K562 (cell line): ENCODE measurements at regions not wholly inside any gene's neighbourhood (a gene's known extent, or its start where the extent isn't known, plus 50 kb on each side); places are given as distances from the start of the nearest gene placed in this dataset.

Source experiments
- KLF10 ChIP-seq: fragments of 250-450 bp; sonication (Bioruptor Pico); IDR thresholded peaks from 2 replicates; pipeline ENCODE4 v1.6.1; 2021; ENCODE audit warnings: matching md5 sums
- RBM22 ChIP-seq: fragments of 200-400 bp; formaldehyde crosslinking; IDR thresholded peaks from 2 replicates; pipeline ENCODE4 v1.6.1; 2018; ENCODE audit warnings: low read length, low read depth; ENCODE audit not compliant: poor library complexity, severe bottlenecking
- RBM34 ChIP-seq: fragments of 200-400 bp; formaldehyde crosslinking; IDR thresholded peaks from 2 replicates; pipeline ENCODE4 v1.6.1; 2018; ENCODE audit warnings: low read length, borderline replicate concordance; ENCODE audit not compliant: insufficient read depth
- TBL1XR1 ChIP-seq, 2 experiments: IDR thresholded peaks; 2 replicates each; pipeline ENCODE4 v1.6.1; 2012; ENCODE audit warnings: improper control_type of control experiment in 2 of 2, low read length in 2 of 2, mild to moderate bottlenecking in 1 of 2
- ZC3H8 ChIP-seq: fragments of 450-650 bp; IDR thresholded peaks from 2 replicates; pipeline ENCODE4 v1.6.1; 2017
- ZNF507 ChIP-seq: conservative IDR thresholded peaks from 2 replicates; pipeline ENCODE4 v1.6.1; 2017; ENCODE audit warnings: missing genetic modification characterization, missing compliant biosample characterization
- TF ChIP-seq, protein P1 (sequence below): sonication (generic); formaldehyde crosslinking; IDR thresholded peaks from 2 replicates; pipeline ENCODE4 v1.8.0; 2023; ENCODE audit warnings: mild to moderate bottlenecking, missing genetic modification reagents
- TF ChIP-seq, protein P2 (sequence below), 2 experiments: fragments of 450-650 bp; formaldehyde crosslinking in 1 of 2; IDR thresholded peaks; 2 replicates each; pipeline versions ENCODE4 v1.4.0 to v1.6.1; 2014 to 2020; ENCODE audit warnings: mild to moderate bottlenecking in 2 of 2, borderline replicate concordance in 1 of 2, low read depth in 1 of 2
- TF ChIP-seq, protein P3 (sequence below), 2 experiments: fragments of 450-650 bp in 1 of 2; sonication (generic) in 1 of 2; formaldehyde crosslinking in 1 of 2; IDR thresholded peaks in 1 of 2; conservative IDR thresholded peaks in 1 of 2; 2 replicates each; pipeline versions ENCODE4 v1.6.1 to v1.8.1; 2016 to 2023; ENCODE audit warnings: mild to moderate bottlenecking in 2 of 2, moderate library complexity in 2 of 2, inconsistent platforms in 1 of 2, missing genetic modification reagents in 1 of 2
- TF ChIP-seq, protein P4 (sequence below): sonication (generic); formaldehyde crosslinking; IDR thresholded peaks from 2 replicates; pipeline ENCODE4 v1.8.0; 2022; ENCODE audit warnings: missing genetic modification reagents, mild to moderate bottlenecking, borderline replicate concordance

DNA sequence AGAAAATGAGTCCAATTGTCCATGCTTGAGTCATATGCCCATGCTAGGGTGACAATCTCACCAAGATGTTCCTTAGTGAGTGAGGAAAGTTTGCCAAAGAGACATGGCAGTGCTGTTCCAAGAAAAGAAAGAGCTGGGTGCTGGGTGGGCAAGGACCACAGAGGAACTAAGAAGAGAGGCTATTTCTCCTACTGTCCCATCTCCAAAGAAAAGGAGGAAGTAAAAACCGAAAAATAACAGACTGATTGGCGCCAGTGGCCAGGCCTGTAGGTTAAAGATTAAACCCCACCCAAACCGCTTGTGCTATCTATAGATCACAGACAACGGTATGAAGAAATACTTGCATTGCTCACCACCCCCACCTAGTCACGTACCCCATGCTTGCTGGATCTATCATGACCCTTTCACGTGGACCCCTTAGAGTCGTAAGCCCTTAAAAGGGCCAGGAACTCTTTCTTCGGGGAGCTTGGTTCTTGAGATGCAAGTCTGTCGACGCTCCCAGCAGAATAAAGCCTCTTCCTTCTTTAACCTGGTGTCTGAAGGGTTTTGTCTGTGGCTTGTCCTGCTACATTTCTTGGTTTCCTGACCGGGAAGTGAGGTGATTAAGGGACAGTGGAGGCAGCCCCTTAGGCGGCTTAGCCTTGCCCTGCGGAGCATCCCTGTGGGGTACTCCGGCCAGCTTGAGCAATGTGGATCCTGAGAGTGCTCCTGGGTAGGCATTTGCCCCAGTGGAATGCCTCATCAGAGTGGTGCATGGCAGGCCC lies 606.5 kb downstream of the UQCRFS1 start (continued):
- TF ChIP-seq, protein P1, sequence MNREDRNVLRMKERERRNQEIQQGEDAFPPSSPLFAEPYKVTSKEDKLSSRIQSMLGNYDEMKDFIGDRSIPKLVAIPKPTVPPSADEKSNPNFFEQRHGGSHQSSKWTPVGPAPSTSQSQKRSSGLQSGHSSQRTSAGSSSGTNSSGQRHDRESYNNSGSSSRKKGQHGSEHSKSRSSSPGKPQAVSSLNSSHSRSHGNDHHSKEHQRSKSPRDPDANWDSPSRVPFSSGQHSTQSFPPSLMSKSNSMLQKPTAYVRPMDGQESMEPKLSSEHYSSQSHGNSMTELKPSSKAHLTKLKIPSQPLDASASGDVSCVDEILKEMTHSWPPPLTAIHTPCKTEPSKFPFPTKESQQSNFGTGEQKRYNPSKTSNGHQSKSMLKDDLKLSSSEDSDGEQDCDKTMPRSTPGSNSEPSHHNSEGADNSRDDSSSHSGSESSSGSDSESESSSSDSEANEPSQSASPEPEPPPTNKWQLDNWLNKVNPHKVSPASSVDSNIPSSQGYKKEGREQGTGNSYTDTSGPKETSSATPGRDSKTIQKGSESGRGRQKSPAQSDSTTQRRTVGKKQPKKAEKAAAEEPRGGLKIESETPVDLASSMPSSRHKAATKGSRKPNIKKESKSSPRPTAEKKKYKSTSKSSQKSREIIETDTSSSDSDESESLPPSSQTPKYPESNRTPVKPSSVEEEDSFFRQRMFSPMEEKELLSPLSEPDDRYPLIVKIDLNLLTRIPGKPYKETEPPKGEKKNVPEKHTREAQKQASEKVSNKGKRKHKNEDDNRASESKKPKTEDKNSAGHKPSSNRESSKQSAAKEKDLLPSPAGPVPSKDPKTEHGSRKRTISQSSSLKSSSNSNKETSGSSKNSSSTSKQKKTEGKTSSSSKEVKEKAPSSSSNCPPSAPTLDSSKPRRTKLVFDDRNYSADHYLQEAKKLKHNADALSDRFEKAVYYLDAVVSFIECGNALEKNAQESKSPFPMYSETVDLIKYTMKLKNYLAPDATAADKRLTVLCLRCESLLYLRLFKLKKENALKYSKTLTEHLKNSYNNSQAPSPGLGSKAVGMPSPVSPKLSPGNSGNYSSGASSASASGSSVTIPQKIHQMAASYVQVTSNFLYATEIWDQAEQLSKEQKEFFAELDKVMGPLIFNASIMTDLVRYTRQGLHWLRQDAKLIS (CRISPR knock-in tag): peak; percentile 90; the same call in 1 of the 2 replicates
- TF ChIP-seq RBM22 (no peak), RBM34 (no peak), KLF10 (CRISPR knock-in tag) (no peak), ZNF507 (tag) (no peak), ZC3H8 (no peak), TBL1XR1 (IDR thresholded peaks at IDR 0.05; ENCODE audit: low read length in 2 of 2) (peak; percentile 85 to 99; a peak in 3 of 4 replicates)
- TF ChIP-seq, protein P2, sequence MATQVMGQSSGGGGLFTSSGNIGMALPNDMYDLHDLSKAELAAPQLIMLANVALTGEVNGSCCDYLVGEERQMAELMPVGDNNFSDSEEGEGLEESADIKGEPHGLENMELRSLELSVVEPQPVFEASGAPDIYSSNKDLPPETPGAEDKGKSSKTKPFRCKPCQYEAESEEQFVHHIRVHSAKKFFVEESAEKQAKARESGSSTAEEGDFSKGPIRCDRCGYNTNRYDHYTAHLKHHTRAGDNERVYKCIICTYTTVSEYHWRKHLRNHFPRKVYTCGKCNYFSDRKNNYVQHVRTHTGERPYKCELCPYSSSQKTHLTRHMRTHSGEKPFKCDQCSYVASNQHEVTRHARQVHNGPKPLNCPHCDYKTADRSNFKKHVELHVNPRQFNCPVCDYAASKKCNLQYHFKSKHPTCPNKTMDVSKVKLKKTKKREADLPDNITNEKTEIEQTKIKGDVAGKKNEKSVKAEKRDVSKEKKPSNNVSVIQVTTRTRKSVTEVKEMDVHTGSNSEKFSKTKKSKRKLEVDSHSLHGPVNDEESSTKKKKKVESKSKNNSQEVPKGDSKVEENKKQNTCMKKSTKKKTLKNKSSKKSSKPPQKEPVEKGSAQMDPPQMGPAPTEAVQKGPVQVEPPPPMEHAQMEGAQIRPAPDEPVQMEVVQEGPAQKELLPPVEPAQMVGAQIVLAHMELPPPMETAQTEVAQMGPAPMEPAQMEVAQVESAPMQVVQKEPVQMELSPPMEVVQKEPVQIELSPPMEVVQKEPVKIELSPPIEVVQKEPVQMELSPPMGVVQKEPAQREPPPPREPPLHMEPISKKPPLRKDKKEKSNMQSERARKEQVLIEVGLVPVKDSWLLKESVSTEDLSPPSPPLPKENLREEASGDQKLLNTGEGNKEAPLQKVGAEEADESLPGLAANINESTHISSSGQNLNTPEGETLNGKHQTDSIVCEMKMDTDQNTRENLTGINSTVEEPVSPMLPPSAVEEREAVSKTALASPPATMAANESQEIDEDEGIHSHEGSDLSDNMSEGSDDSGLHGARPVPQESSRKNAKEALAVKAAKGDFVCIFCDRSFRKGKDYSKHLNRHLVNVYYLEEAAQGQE (IDR thresholded peaks at IDR 0.05; ENCODE audit: borderline replicate concordance): peak; percentile 29; the same call in 1 of the 2 replicates
- TF ChIP-seq, protein P2 (CRISPR knock-in tag; IDR thresholded peaks at IDR 0.05; ENCODE audit: low read depth): no peak
- TF ChIP-seq, protein P3, sequence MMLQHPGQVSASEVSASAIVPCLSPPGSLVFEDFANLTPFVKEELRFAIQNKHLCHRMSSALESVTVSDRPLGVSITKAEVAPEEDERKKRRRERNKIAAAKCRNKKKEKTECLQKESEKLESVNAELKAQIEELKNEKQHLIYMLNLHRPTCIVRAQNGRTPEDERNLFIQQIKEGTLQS (IDR thresholded peaks at IDR 0.05): peak; percentile 86
- TF ChIP-seq, protein P3 (CRISPR knock-in tag; conservative IDR thresholded peaks at IDR 0.05): no peak; the same call in 1 of the 2 replicates
- TF ChIP-seq, protein P4, sequence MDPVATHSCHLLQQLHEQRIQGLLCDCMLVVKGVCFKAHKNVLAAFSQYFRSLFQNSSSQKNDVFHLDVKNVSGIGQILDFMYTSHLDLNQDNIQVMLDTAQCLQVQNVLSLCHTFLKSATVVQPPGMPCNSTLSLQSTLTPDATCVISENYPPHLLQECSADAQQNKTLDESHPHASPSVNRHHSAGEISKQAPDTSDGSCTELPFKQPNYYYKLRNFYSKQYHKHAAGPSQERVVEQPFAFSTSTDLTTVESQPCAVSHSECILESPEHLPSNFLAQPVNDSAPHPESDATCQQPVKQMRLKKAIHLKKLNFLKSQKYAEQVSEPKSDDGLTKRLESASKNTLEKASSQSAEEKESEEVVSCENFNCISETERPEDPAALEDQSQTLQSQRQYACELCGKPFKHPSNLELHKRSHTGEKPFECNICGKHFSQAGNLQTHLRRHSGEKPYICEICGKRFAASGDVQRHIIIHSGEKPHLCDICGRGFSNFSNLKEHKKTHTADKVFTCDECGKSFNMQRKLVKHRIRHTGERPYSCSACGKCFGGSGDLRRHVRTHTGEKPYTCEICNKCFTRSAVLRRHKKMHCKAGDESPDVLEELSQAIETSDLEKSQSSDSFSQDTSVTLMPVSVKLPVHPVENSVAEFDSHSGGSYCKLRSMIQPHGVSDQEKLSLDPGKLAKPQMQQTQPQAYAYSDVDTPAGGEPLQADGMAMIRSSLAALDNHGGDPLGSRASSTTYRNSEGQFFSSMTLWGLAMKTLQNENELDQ (CRISPR knock-in tag): no peak
